ENCODE measurements at regions not wholly inside any gene's neighbourhood (a gene's known extent, or its start where the extent isn't known, plus 50 kb on each side); places are given as distances from the start of the nearest gene placed in this dataset.

DNA sequence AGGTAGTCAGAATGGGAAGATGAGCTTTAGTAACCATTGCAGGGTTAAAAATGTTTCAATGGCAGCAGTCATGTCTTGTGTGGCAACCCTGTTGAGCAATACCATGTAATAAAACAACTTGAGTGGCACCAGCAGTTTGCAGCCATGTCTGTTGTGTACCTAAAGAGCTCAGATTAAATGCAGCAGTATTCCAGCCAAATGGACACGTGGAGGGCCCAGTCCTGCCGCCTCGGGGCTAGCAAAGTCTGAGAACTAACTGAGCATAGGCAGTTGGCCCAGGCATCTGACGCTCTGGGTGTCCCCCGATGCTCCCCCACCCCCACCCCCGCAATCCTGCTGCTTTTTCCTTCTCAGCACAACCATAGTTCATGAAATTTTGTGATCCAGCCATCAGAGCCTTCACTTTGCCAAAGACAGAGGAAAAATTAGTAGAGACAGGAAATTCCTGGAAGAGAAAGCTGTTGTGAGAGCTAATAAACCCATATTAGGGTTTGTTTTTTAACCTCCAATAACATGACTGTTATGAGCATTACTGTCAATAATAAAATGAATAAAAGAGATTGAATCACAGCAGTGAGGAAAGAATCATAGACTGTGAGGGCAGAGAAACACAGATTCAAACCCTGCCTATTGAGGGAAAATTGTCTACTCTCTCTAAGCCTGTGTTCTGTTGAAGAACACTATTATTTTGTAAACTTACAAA lies 220.6 kb upstream of the RHOBTB1 start:
- no peaks in the 10 kb centered on the region for H3K36me3 Mint-ChIP-seq (ENCODE audit: low read depth)
- no peaks in the 10 kb centered on the region for H3K27me3 Mint-ChIP-seq
- ChIA-PET POLR2A (no interaction called here), CTCF (no interaction called here)
- H3K27ac Mint-ChIP-seq = no peak overlapping the region
- no peak overlapping the region for H3K4me3 Mint-ChIP-seq
- H3K4me1 Mint-ChIP-seq = no peaks in the 10 kb centered on the region
- DNase-seq = no peak
- H3K9me3 Mint-ChIP-seq = no peaks in the 10 kb centered on the region

DNA sequence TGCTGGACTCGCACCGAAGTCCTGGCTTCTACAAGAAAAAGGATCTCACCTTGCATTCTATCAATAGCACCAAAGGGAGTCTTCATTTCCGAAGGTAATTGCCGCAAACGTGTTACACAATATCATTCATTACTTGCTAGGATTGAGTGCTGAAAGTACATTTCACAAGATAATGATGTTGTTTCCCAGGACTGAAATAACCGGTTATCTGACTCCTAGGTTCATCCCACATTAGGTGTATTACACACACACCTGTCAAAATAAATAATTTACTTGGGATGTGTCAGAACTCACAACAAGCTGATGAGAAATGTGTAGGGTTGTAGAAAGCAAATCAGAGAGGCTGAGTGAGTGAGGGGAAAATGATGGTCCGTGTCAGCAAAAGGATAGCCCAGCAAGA lies 219.4 kb upstream of the RHOBTB1 start:
- Mint-ChIP-seq H3K27ac (no peak overlapping the region), H3K4me1 (no peaks in the 10 kb centered on the region), H3K27me3 (no peaks in the 10 kb centered on the region), H3K4me3 (no peak overlapping the region), H3K9me3 (no peaks in the 10 kb centered on the region), H3K36me3 (ENCODE audit: low read depth) (no peaks in the 10 kb centered on the region)
- CTCF ChIA-PET = no interaction called here
- DNase-seq = no peak
- POLR2A ChIA-PET = no interaction called here

DNA sequence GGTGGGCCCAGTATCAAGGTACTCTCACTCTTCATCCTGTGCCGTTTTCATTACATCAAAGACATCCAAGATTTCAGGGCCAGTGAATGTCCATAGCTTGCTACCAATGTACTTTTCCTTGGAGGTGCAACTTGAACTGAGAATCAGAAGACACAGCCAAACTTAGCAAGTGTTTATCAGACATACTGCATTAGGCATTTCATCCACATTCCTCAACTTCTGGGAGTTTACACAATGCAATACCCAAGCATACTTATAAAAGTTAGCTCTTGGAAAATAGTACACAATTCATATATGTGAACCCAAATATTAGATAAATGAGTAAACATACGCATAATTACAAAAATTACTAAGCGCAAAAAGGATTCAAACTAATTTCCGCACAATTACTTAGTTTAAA lies 216.3 kb upstream of the RHOBTB1 start:
- peaks cover 2% of the 10 kb centered on the region for H3K27me3 Mint-ChIP-seq
- no peak overlapping the region for H3K4me3 Mint-ChIP-seq
- ChIA-PET POLR2A (no interaction called here), CTCF (no interaction called here)
- H3K9me3 Mint-ChIP-seq = no peaks in the 10 kb centered on the region
- no peaks in the 10 kb centered on the region for H3K36me3 Mint-ChIP-seq (ENCODE audit: low read depth)
- no peaks in the 10 kb centered on the region for H3K4me1 Mint-ChIP-seq
- no peak overlapping the region for H3K27ac Mint-ChIP-seq
- DNase-seq = no peak

DNA sequence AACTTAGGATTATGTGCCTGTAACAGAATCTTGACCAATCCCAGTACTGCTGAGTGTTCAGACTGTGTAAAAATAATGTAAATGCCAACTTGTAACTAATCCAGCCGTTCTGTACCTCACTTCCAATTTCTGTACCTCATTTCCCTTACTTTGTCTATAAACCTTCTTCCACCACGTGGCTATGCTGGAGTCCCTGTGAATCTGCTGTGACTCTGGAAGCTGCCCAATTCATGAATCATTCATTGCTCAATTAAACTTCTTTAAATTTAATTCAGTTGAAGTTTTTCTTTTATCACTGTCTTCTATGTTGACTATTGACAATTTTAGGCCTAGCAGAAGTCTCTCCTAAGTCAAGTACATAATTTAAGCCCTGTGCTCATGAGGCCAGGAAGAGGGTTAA lies 215.3 kb upstream of the RHOBTB1 start:
- H3K9me3 Mint-ChIP-seq = no peaks in the 10 kb centered on the region

DNA sequence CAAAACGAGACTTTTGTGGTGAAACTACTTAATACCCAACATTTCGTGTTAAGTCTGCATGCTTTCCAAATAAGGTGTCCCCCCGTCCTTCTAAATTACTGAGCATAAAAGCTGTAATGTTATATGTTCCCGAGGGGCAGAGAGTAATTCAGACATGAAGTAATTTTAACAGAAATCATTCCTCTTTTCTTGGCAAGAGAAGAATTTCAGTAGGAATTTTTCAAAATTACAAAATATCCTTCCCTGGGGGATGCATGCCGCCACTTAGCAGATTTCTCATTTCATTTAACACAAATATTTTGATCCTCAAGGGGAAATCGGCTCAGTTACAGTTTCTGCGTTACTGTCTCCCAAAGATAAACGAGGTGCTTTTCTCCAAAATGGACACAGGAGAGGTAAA lies 213.2 kb upstream of the RHOBTB1 start:
- CTCF ChIA-PET = no interaction called here
- no peaks in the 10 kb centered on the region for H3K9me3 Mint-ChIP-seq
- H3K27me3 Mint-ChIP-seq = peaks cover 9% of the 10 kb centered on the region
- no peaks in the 10 kb centered on the region for H3K4me1 Mint-ChIP-seq
- POLR2A ChIA-PET = no interaction called here
- no peaks in the 10 kb centered on the region for H3K36me3 Mint-ChIP-seq (ENCODE audit: low read depth)
- no peak overlapping the region for H3K27ac Mint-ChIP-seq
- no peak for DNase-seq
- H3K4me3 Mint-ChIP-seq = no peak overlapping the region

More for the DNA sequence above, 215.3 kb upstream of the RHOBTB1 start:
- Mint-ChIP-seq H3K36me3 (ENCODE audit: low read depth) (no peaks in the 10 kb centered on the region), H3K4me1 (no peaks in the 10 kb centered on the region), H3K4me3 (no peak overlapping the region), H3K27me3 (peaks cover 6% of the 10 kb centered on the region), H3K27ac (no peak overlapping the region)
- ChIA-PET POLR2A (no interaction called here), CTCF (interaction anchor here (0.9 kb wide), 1 partner anchor 18 kb away, joined by 3 read pairs; no protein-coding TSS in a partner anchor)
- DNase-seq = no peak

DNA sequence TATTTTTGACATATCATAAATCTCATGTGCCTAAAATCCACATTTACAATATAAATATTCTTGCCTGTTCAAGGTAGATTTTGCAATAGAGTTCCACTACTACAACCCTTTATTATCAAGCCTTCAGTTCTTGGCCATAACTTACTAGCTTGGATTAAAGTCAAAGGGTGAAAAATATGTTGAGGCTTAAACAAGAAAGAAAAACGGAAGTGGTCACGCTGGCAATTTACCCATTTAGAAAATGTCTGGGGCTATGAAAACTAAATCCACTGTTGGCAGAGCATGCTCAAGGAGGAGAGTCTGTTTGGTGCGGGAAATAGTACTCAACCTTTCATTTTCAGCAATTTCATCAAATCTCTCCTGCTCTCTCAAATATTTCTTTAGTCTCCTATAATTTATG lies 209.8 kb upstream of the RHOBTB1 start:
- ChIA-PET POLR2A (no interaction called here), CTCF (no interaction called here)
- Mint-ChIP-seq H3K36me3 (ENCODE audit: low read depth) (no peaks in the 10 kb centered on the region), H3K27ac (no peak overlapping the region), H3K4me3 (no peak overlapping the region), H3K27me3 (peaks cover 9% of the 10 kb centered on the region), H3K9me3 (no peaks in the 10 kb centered on the region), H3K4me1 (no peaks in the 10 kb centered on the region)
- no peak for DNase-seq

DNA sequence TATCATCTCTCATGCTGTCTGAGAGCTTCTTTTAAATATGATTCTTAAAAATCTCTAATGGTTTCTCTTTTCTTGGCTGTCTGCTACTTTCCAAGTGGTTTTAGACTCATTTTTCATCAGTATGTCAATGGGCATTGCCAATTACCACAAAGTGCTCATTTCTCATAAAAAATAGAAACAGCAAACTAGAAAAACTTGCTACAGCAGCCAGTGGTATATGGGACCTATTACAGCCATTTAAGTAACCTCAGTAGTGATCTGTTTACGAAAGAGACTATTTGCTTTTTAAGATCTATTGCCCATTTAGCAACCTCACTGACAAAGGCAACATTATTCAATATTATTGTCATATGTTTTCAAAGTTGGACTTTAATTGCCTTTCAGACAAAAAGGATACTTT lies 207.1 kb upstream of the RHOBTB1 start:
- peaks cover 14% of the 10 kb centered on the region for H3K27me3 Mint-ChIP-seq
- no peaks in the 10 kb centered on the region for H3K4me1 Mint-ChIP-seq
- H3K4me3 Mint-ChIP-seq = no peak overlapping the region
- DNase-seq = no peak
- H3K27ac Mint-ChIP-seq = no peak overlapping the region
- H3K9me3 Mint-ChIP-seq = no peaks in the 10 kb centered on the region
- CTCF ChIA-PET = no interaction called here
- POLR2A ChIA-PET = no interaction called here
- H3K36me3 Mint-ChIP-seq (ENCODE audit: low read depth) = no peaks in the 10 kb centered on the region

DNA sequence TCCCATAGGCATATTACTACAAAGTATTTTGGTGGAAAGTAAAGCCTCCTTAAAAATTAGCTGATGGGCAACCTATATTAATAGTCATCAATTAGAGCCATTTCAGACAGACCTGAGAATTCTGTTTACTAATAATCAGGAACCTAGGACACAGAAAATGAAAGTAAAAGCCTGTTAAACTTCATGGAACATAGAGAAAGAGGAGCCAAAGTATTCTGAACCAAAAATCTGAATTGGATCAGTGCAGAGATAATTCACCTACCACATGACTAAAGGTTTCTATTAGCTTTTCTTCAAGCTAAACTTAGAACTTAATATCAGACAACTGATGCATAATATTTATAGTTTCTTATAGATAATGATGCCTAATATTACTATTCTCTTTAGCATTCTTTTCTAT lies 204.5 kb upstream of the RHOBTB1 start:
- Mint-ChIP-seq H3K27ac (no peak overlapping the region), H3K4me3 (no peak overlapping the region), H3K9me3 (no peaks in the 10 kb centered on the region), H3K4me1 (no peaks in the 10 kb centered on the region), H3K27me3 (peaks cover 9% of the 10 kb centered on the region), H3K36me3 (ENCODE audit: low read depth) (no peaks in the 10 kb centered on the region)
- POLR2A ChIA-PET = no interaction called here
- CTCF ChIA-PET = interaction anchor here (1.8 kb wide), 1 partner anchor 8 kb away, joined by 8 read pairs; no protein-coding TSS in a partner anchor
- no peak for DNase-seq

DNA sequence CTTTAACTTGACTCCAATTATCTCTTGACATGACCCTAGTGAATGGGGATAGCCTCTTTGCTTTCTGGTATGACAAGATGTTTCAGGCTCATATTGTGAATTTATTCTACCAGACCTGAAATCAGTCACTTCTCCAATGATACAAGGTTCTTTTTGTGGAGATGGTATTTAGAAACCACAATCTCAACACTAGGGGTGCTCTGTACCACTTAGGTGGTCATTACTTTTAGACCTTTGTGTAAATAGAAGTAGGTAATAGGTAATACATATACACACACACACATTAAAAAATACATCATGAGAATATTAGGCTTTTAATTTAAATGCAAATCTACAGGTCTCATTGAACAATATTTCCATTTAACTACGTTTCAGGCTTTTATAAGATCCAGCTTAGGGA lies 199.0 kb upstream of the RHOBTB1 start:
- CTCF ChIA-PET = no interaction called here
- no peaks in the 10 kb centered on the region for H3K9me3 Mint-ChIP-seq

DNA sequence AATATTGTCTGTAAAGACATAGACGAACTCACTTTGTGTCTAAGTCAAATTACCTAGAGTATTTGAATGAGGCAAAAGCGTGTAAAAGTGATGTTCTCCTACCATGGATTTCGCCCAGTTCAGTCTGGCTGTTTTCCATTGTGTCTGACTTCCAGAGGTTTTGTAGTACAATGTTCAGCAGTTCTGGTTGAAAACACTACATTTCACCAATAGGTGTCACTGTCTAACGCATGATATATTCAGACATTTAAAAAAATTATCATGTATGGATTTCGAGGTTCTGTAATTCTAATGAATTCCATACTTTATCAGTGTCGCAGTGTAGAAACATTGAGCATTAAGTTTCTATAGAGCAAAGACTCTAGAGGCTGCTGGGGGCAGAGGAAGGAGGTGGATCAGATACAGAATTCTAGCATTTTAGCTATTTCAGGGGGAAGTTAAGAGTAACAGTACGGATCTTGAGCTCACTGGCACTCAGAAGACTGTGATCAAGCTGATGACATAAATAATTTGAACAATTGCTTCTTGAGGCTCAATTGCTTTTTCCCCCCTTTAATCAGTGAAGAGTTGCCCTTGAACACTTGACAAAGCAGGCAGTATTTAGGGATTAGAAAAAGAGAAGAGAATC lies 196.9 kb upstream of the RHOBTB1 start:
- DNase-seq = no peak
- POLR2A ChIA-PET = no interaction called here
- Mint-ChIP-seq H3K36me3 (ENCODE audit: low read depth) (no peaks in the 10 kb centered on the region), H3K4me3 (no peak overlapping the region), H3K9me3 (no peaks in the 10 kb centered on the region), H3K4me1 (no peaks in the 10 kb centered on the region), H3K27me3 (peaks cover 5% of the 10 kb centered on the region), H3K27ac (no peak overlapping the region)
- CTCF ChIA-PET = interaction anchor here (0.7 to 2.3 kb wide), 14 partner anchors 9 to 756 kb away, joined by 3 to 10 read pairs (median 4); no protein-coding TSS in a partner anchor

More for the DNA sequence above, 199.0 kb upstream of the RHOBTB1 start:
- Mint-ChIP-seq H3K36me3 (ENCODE audit: low read depth) (no peaks in the 10 kb centered on the region), H3K27ac (no peak overlapping the region), H3K27me3 (peaks cover 10% of the 10 kb centered on the region), H3K4me3 (no peak overlapping the region), H3K4me1 (no peaks in the 10 kb centered on the region)
- no peak for DNase-seq
- POLR2A ChIA-PET = no interaction called here

DNA sequence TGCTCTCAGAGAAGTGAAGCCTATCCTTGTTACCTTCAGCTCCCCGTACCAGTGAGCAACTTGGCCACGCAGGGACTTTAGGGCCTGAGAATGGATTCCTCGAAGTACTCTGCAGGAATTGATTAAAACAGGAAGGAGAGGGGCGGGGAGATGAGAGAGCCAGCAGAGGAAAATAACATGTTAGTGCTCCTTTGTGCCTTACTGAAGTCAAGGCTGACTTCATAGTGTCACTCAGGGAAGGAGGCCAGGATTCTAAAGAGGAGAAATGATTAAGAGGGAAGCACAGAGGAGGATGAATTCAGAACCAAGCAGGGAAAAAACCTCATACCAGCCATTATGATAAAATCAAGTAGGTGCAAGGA lies 195.6 kb upstream of the RHOBTB1 start:
- CTCF ChIA-PET = interaction anchor here (2.0 to 2.3 kb wide), 2 partner anchors 10 to 595 kb away, joined by 8 to 10 read pairs; no protein-coding TSS in a partner anchor
- H3K27me3 Mint-ChIP-seq = peaks cover 4% of the 10 kb centered on the region
- H3K4me1 Mint-ChIP-seq = no peaks in the 10 kb centered on the region
- DNase-seq = no peak
- no peaks in the 10 kb centered on the region for H3K36me3 Mint-ChIP-seq (ENCODE audit: low read depth)
- POLR2A ChIA-PET = no interaction called here
- no peak overlapping the region for H3K4me3 Mint-ChIP-seq
- no peaks in the 10 kb centered on the region for H3K9me3 Mint-ChIP-seq
- no peak overlapping the region for H3K27ac Mint-ChIP-seq

DNA sequence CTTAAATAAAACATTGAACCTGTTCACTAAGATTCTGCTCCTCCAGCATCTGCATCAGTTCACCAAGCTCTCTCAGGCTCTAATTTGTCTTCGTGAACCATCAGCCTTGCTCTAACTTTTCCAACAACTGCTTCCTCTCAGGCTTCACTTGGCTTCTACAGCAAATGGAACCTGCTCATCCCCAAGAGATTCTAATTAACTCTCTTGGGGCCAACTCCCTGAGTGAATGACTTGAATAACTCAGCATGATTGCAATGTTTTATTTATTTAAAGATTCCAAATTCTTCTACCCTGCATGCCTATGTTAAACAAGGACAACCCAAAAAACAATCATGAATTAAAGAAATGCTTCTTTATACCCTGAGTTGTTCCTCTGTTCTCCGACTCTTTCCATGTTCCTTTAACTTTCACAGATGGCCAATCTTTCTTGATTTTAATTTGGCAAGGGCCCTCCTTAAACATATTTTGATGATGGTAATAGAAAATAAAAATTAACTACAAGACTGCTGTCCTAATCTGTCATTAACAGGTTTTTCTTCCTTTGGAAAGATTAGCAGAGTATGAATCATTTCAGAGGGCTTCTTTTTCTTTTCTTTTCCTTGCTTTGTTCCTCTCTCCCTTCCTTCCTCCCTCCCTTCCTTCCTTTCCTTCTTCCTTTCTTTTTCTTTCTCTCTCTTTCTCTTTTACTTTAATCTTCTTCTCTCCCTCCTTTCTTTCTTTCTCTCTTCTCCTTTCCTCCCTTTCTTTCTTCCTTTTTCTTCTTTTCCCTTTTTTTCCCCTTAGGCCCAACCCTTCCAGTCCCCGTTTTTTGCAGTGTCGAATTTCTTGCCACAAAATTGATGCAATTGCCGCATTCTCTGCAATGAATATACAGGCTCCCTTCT lies 195.0 kb upstream of the RHOBTB1 start:
- CTCF ChIA-PET = interaction anchor here (2.3 kb wide), 1 partner anchor 10 kb away, joined by 8 read pairs; no protein-coding TSS in a partner anchor
- Mint-ChIP-seq H3K4me1 (no peaks in the 10 kb centered on the region), H3K36me3 (ENCODE audit: low read depth) (no peaks in the 10 kb centered on the region), H3K4me3 (no peak overlapping the region), H3K9me3 (no peaks in the 10 kb centered on the region), H3K27me3 (peaks cover 4% of the 10 kb centered on the region), H3K27ac (no peak overlapping the region)
- POLR2A ChIA-PET = no interaction called here
- DNase-seq = no peak

DNA sequence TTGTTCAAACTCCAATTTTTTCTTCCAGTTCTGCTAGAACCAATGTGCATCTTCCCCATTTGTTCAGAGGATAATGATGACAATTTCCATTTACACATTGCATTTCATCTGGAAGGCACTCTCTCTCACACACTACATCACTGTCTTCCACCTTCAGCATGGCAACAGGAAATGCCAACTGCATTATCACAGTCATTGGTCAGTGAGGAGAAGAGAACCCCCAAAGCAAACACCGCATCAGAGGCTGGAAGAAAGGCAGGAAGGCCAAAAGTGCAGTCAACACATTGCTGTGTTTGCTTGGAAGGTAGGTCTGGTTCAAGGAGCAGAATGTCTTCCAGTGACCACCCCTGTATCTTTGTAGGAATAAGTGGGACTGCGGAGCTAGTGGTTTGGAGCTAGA lies 192.2 kb upstream of the RHOBTB1 start:
- Mint-ChIP-seq H3K36me3 (ENCODE audit: low read depth) (no peaks in the 10 kb centered on the region), H3K27ac (no peak overlapping the region), H3K9me3 (no peaks in the 10 kb centered on the region), H3K27me3 (peaks cover 2% of the 10 kb centered on the region), H3K4me3 (no peak overlapping the region), H3K4me1 (no peaks in the 10 kb centered on the region)
- no peak for DNase-seq
- CTCF ChIA-PET = no interaction called here
- POLR2A ChIA-PET = no interaction called here
